Mesothelial cell of epicardium (in vitro differentiated cells): ENCODE measurements at regions not wholly inside any gene's neighbourhood (a gene's known extent, or its start where the extent isn't known, plus 50 kb on each side); places are given as distances from the start of the nearest gene placed in this dataset.
"Not testable (repeated sequence)": the region's sequence is repeated elsewhere in the genome, so short reads cannot be mapped to it uniquely, and the experiment has no call there.

Source experiments
- DNase-seq, 2 experiments: peaks; one replicate each; pipeline ENCODE4 v3.0.0; 2021; ENCODE audit warnings: low spot score in 2 of 2; ENCODE audit not compliant: unreplicated experiment in 2 of 2
- H3K27ac Mint-ChIP-seq: 2 replicates; pipeline ENCODE4 v1.8.0; 2021; ENCODE audit warnings: mixed read lengths
- H3K27me3 Mint-ChIP-seq: 2 replicates; pipeline ENCODE4 v1.8.0; 2021; ENCODE audit warnings: low read depth, mixed read lengths
- H3K36me3 Mint-ChIP-seq: 2 replicates; pipeline ENCODE4 v1.8.0; 2021; ENCODE audit warnings: mixed read lengths
- H3K4me1 Mint-ChIP-seq: 2 replicates; pipeline ENCODE4 v1.8.0; 2021; ENCODE audit warnings: mixed read lengths
- H3K4me3 Mint-ChIP-seq: 2 replicates; pipeline ENCODE4 v1.8.0; 2021; ENCODE audit warnings: mild to moderate bottlenecking, moderate library complexity, mixed read lengths
- H3K9me3 Mint-ChIP-seq: 2 replicates; pipeline ENCODE4 v1.8.0; 2021; ENCODE audit warnings: mixed read lengths
- TF ChIP-seq, protein P1 (sequence below): fragments of 200-600 bp; sonication (generic); IDR thresholded peaks from one replicate; pipeline ENCODE4 v1.5.0; 2021; ENCODE audit warnings: antibody characterized with exemption; ENCODE audit not compliant: unreplicated experiment

DNA sequence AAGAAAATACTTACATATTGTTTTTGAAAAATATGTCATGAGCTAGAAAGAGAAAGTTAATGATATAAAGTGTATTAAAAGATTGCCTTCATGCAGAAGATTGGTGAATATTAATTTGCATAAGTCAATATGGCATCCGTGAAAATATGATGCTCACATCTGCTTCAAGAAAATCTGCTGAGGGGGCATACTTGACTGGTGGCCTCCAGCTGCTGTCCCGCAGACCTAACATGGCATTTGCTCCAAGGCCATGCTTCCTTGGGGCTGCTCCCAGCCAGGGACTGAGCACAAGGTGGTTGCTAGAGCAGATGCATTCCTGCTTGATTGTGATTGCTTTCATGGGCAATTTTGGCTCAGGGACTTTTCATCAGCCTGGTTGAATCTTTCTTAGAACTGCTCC lies 133.8 kb downstream of the TTC6 start:
- no peak overlapping the region for H3K4me3 Mint-ChIP-seq
- H3K27ac Mint-ChIP-seq: no peak overlapping the region
- peaks cover 6% of the 10 kb centered on the region for H3K27me3 Mint-ChIP-seq
- no peaks in the 10 kb centered on the region for H3K4me1 Mint-ChIP-seq
- TF ChIP-seq, protein P1, sequence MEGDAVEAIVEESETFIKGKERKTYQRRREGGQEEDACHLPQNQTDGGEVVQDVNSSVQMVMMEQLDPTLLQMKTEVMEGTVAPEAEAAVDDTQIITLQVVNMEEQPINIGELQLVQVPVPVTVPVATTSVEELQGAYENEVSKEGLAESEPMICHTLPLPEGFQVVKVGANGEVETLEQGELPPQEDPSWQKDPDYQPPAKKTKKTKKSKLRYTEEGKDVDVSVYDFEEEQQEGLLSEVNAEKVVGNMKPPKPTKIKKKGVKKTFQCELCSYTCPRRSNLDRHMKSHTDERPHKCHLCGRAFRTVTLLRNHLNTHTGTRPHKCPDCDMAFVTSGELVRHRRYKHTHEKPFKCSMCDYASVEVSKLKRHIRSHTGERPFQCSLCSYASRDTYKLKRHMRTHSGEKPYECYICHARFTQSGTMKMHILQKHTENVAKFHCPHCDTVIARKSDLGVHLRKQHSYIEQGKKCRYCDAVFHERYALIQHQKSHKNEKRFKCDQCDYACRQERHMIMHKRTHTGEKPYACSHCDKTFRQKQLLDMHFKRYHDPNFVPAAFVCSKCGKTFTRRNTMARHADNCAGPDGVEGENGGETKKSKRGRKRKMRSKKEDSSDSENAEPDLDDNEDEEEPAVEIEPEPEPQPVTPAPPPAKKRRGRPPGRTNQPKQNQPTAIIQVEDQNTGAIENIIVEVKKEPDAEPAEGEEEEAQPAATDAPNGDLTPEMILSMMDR: no peak
- DNase-seq: no peak
- H3K36me3 Mint-ChIP-seq: no peaks in the 10 kb centered on the region
- H3K9me3 Mint-ChIP-seq: no peaks in the 10 kb centered on the region

DNA sequence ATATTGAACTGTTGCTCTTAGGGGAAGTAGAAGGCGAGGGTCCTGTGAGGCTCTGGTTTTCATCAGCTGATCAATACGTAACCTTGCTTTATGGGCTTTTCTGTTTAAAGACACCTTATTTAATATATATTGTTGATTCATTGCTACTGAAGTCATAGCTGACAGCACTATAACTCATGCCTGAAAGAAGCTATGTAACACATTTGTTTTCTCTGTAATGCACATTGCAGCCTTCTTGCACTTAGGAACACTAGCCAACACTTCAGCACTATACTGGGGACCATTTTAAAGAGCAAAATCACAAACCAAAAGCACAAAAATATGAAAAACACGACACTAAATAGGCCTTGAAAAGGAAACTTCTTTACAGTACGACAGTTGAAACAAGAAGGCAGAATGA lies 135.7 kb downstream of the TTC6 start:
- Mint-ChIP-seq H3K9me3 (no peaks in the 10 kb centered on the region), H3K27me3 (peaks cover 10% of the 10 kb centered on the region), H3K4me1 (no peaks in the 10 kb centered on the region), H3K27ac (no peak overlapping the region), H3K36me3 (no peaks in the 10 kb centered on the region), H3K4me3 (no peak overlapping the region)
- DNase-seq: no peak
- TF ChIP-seq, protein P1: no peak

DNA sequence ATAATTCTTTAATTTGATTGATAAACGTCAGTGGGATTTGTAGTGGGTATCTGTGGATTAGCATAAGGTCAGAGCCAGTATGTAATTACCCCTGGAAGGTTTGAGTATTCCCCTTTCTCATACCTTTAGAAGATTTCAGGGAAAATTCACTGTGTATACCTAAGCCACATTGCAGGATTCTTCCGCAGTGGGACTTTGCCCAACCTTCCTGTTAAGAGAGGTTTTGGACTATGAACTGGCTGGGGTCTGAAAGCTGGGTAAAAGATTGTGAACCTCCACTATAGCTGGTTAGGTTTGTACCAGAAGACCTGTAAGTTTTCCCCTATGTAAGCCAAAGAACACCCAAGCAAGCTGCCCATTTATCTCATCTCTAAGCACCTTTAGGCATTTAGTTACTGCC lies 150.2 kb downstream of the TTC6 start:
- Mint-ChIP-seq H3K4me3 (no peak overlapping the region), H3K27ac (no peak overlapping the region), H3K4me1 (no peaks in the 10 kb centered on the region), H3K9me3 (no peaks in the 10 kb centered on the region), H3K36me3 (no peaks in the 10 kb centered on the region), H3K27me3 (peaks cover 7% of the 10 kb centered on the region)
- DNase-seq: no peak
- TF ChIP-seq, protein P1: no peak

DNA sequence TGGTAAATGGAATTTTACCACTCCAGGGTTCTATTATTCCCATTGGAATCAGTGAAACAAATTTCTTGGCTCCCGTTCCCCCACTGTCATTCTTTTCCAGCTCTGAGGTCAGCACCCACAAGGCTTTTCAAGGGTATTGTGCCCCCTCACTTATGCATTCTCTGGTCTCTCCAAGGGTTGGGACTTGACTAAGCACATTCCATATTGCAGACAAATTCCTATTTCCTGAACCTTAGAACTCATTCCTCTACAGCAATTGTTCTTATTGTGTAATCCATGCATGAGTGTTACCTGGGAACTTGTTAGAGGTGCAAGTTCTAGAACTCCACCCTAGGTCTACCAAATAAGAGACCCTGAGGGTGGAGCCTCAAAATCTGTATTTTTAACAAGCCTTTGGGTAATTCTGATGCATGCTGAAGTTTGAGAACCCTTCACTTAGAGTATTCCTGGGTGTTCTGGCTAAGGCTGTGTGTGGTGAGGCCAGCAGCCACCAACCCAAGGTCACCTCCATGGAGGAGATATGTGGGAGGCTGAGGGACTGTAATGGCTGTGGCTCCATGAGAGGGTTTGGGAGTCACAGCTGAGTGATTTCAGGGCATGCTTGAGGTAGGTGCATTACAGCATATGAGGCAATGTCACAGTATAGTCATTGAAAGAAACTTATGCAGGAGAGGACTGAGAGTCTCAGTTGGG lies 150.9 kb downstream of the TTC6 start:
- no peaks in the 10 kb centered on the region for H3K4me1 Mint-ChIP-seq
- TF ChIP-seq, protein P1: no peak
- H3K36me3 Mint-ChIP-seq: no peaks in the 10 kb centered on the region

DNA sequence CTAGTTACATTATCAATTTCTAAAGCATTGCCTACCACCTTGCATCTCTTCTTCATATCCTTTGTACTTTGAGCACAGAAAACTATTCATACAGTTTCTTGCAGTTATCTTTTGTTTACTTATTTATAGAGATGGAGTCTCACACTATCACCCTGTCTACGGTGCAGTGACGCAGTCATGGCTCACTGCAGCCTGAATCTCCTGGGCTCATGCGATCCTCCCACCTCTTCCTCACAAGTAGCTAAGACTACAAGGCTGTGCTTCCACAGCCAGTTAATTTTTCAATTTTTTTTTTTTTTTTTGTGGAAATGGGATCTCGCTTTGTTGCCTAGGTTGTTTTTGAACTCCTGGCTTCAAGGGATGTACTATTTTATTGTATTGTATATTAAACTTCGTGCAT lies 158.0 kb downstream of the TTC6 start:
- H3K4me3 Mint-ChIP-seq: no peak overlapping the region
- H3K4me1 Mint-ChIP-seq: no peaks in the 10 kb centered on the region
- DNase-seq: no peak
- H3K9me3 Mint-ChIP-seq: peaks cover 5% of the 10 kb centered on the region
- H3K27ac Mint-ChIP-seq: no peak overlapping the region
- TF ChIP-seq, protein P1: no peak
- H3K36me3 Mint-ChIP-seq: no peaks in the 10 kb centered on the region
- peaks cover 2% of the 10 kb centered on the region for H3K27me3 Mint-ChIP-seq

More for the DNA sequence above, 150.9 kb downstream of the TTC6 start:
- Mint-ChIP-seq H3K9me3 (no peaks in the 10 kb centered on the region), H3K27me3 (peaks cover 7% of the 10 kb centered on the region), H3K4me3 (no peak overlapping the region), H3K27ac (no peak overlapping the region)
- DNase-seq: no peak

DNA sequence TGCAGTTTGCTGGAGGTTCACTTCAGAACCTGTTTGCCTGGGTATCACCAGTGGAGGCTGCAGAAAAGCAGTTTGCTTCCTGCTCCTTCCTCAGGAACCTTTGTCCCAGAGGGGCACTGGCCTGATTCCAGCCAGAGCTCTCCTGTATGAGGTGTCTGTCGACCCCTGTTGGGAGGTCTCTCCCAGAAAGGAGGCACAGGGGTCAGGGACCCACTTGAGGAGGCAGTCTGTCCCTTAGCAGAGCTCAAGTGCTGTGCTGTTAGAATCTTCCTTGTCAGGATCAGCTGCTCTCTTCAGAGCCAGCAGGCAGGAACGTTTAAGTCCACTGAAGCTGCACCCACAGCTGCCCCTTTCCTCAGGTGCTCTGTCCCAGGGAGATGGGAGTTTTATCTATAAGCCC lies 164.8 kb downstream of the TTC6 start:
- not testable (repeated sequence) for H3K27me3 Mint-ChIP-seq, H3K27ac Mint-ChIP-seq, H3K36me3 Mint-ChIP-seq, H3K4me1 Mint-ChIP-seq, H3K4me3 Mint-ChIP-seq, DNase-seq
- H3K9me3 Mint-ChIP-seq: peaks cover 15% of the 10 kb centered on the region
